ENCODE measurements at regions not wholly inside any gene's neighbourhood (a gene's known extent, or its start where the extent isn't known, plus 50 kb on each side); places are given as distances from the start of the nearest gene placed in this dataset.

DNA sequence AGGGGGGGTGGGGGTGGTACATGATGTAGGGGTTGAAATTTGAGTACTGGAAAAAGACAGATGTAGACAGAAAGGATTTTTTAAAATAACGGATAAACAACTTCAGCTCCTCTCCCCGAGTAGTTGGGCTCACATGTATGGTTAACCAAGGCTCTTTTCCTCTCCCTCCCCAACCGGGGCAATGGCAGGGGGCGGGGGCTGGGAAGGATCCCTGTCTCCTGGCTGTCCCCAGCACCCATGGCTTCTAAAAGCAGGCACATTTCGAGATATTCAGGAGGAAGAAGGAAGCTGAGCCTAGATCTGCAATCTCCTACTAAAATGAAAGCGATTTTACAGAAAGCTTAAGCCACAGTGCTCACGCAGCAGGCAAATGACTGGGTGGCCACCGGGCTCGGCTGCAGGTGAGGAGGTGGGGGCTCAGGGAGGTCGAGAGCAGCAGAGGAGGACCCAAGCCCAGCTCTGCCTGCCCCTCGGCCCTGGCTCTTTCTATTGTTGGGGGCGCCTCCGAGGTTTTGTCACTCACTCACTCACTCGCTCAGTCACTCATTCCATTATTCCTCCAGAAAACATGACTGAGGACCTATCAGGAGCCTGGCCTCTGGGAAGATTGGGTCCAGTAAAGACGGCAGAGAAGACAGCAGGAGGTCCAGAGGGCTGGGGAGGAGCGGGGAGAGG is 573.3 kb downstream of the PTPRU start:
- Histone ChIP-seq H3K79me2 (replicated peaks; ENCODE audit: insufficient read depth, low read length) (no peaks in the 10 kb centered on the region), H3K27ac (ENCODE audit: low read length) (no peak overlapping the region), H3K36me3 (ENCODE audit: insufficient read depth, low read length) (no peaks in the 10 kb centered on the region), H3K27me3 (ENCODE audit: insufficient read depth, low read depth, low read length) (no peaks in the 10 kb centered on the region), H3K9me3 (ENCODE audit: low read length) (no peaks in the 10 kb centered on the region), H3K4me2 (ENCODE audit: low read length) (no peak overlapping the region), H3K9ac (ENCODE audit: low read length) (no peak overlapping the region), H3K9me2 (ENCODE audit: insufficient read depth, low read length) (no peaks in the 10 kb centered on the region), H3F3A (ENCODE audit: insufficient read depth, low read length, poor library complexity, severe bottlenecking) (no peaks in the 10 kb centered on the region), H2AFZ (ENCODE audit: low read depth, low read length) (no peak overlapping the region), H4K20me1 (ENCODE audit: insufficient read depth) (no peaks in the 10 kb centered on the region), H3K4me3 (ENCODE audit: low read length) (no peak overlapping the region)
- TF ChIP-seq EZH2 (IDR thresholded peaks at IDR 0.05; ENCODE audit: borderline replicate concordance, insufficient read depth, low read length, poor library complexity, severe bottlenecking) (no peak), POLR2AphosphoS5 (IDR thresholded peaks at IDR 0.05) (no peak), SMC3 (conservative IDR thresholded peaks at IDR 0.05; ENCODE audit: poor library complexity) (no peak), TAF1 (IDR thresholded peaks at IDR 0.05; ENCODE audit: low read depth) (no peak), EP300 (conservative IDR thresholded peaks at IDR 0.05; ENCODE audit: poor library complexity, severe bottlenecking) (no peak), RAD21 (conservative IDR thresholded peaks at IDR 0.05) (no peak), MXI1 (conservative IDR thresholded peaks at IDR 0.05; ENCODE audit: poor library complexity, severe bottlenecking) (no peak)
- TF ChIP-seq, protein P1, sequence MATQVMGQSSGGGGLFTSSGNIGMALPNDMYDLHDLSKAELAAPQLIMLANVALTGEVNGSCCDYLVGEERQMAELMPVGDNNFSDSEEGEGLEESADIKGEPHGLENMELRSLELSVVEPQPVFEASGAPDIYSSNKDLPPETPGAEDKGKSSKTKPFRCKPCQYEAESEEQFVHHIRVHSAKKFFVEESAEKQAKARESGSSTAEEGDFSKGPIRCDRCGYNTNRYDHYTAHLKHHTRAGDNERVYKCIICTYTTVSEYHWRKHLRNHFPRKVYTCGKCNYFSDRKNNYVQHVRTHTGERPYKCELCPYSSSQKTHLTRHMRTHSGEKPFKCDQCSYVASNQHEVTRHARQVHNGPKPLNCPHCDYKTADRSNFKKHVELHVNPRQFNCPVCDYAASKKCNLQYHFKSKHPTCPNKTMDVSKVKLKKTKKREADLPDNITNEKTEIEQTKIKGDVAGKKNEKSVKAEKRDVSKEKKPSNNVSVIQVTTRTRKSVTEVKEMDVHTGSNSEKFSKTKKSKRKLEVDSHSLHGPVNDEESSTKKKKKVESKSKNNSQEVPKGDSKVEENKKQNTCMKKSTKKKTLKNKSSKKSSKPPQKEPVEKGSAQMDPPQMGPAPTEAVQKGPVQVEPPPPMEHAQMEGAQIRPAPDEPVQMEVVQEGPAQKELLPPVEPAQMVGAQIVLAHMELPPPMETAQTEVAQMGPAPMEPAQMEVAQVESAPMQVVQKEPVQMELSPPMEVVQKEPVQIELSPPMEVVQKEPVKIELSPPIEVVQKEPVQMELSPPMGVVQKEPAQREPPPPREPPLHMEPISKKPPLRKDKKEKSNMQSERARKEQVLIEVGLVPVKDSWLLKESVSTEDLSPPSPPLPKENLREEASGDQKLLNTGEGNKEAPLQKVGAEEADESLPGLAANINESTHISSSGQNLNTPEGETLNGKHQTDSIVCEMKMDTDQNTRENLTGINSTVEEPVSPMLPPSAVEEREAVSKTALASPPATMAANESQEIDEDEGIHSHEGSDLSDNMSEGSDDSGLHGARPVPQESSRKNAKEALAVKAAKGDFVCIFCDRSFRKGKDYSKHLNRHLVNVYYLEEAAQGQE (IDR thresholded peaks at IDR 0.05; ENCODE audit: borderline replicate concordance): no peak
- TF ChIP-seq, protein P2, sequence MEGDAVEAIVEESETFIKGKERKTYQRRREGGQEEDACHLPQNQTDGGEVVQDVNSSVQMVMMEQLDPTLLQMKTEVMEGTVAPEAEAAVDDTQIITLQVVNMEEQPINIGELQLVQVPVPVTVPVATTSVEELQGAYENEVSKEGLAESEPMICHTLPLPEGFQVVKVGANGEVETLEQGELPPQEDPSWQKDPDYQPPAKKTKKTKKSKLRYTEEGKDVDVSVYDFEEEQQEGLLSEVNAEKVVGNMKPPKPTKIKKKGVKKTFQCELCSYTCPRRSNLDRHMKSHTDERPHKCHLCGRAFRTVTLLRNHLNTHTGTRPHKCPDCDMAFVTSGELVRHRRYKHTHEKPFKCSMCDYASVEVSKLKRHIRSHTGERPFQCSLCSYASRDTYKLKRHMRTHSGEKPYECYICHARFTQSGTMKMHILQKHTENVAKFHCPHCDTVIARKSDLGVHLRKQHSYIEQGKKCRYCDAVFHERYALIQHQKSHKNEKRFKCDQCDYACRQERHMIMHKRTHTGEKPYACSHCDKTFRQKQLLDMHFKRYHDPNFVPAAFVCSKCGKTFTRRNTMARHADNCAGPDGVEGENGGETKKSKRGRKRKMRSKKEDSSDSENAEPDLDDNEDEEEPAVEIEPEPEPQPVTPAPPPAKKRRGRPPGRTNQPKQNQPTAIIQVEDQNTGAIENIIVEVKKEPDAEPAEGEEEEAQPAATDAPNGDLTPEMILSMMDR (IDR thresholded peaks at IDR 0.05; ENCODE audit: poor library complexity, severe bottlenecking): no peak

- Histone ChIP-seq H3K4me2 (ENCODE audit: low read length) (no peak overlapping the region), H3K4me3 (ENCODE audit: low read length) (no peak overlapping the region), H3K36me3 (ENCODE audit: insufficient read depth, low read length) (no peaks in the 10 kb centered on the region), H3F3A (ENCODE audit: insufficient read depth, low read length, poor library complexity, severe bottlenecking) (no peaks in the 10 kb centered on the region), H3K9me3 (ENCODE audit: low read length) (no peaks in the 10 kb centered on the region), H3K79me2 (replicated peaks; ENCODE audit: insufficient read depth, low read length) (no peaks in the 10 kb centered on the region), H4K20me1 (ENCODE audit: insufficient read depth) (no peaks in the 10 kb centered on the region), H3K27ac (ENCODE audit: low read length) (no peak overlapping the region), H2AFZ (ENCODE audit: low read depth, low read length) (no peak overlapping the region), H3K27me3 (ENCODE audit: insufficient read depth, low read depth, low read length) (no peaks in the 10 kb centered on the region), H3K9me2 (ENCODE audit: insufficient read depth, low read length) (no peaks in the 10 kb centered on the region), H3K9ac (ENCODE audit: low read length) (no peak overlapping the region)
- TF ChIP-seq, protein P2 (IDR thresholded peaks at IDR 0.05; ENCODE audit: poor library complexity, severe bottlenecking): no peak
- TF ChIP-seq EP300 (conservative IDR thresholded peaks at IDR 0.05; ENCODE audit: poor library complexity, severe bottlenecking): no peak
- TF ChIP-seq EZH2 (IDR thresholded peaks at IDR 0.05; ENCODE audit: borderline replicate concordance, insufficient read depth, low read length, poor library complexity, severe bottlenecking): no peak
- no peak for TF ChIP-seq MXI1 (conservative IDR thresholded peaks at IDR 0.05; ENCODE audit: poor library complexity, severe bottlenecking)
- no peak for TF ChIP-seq SMC3 (conservative IDR thresholded peaks at IDR 0.05; ENCODE audit: poor library complexity)
- no peak for TF ChIP-seq TAF1 (IDR thresholded peaks at IDR 0.05; ENCODE audit: low read depth)
- TF ChIP-seq, protein P1 (IDR thresholded peaks at IDR 0.05; ENCODE audit: borderline replicate concordance): no peak
- no peak for TF ChIP-seq RAD21 (conservative IDR thresholded peaks at IDR 0.05)
- TF ChIP-seq POLR2AphosphoS5 (IDR thresholded peaks at IDR 0.05): no peak
Observed at GRCh38 chr1:29808141-29808995, 572.0 kb downstream of the PTPRU start.

All from neural cell (in vitro differentiated cells).